AG10803 (cell line): ENCODE measurements at regions not wholly inside any gene's neighbourhood (a gene's known extent, or its start where the extent isn't known, plus 50 kb on each side); places are given as distances from the start of the nearest gene placed in this dataset.

ENCODE experiments used
- DNase-seq: peaks from one replicate; pipeline ENCODE4 v3.0.0; 2010; ENCODE audit warnings: low read depth
- H3K4me3 ChIP-seq: 2 replicates; pipeline ENCODE4 v1.5.1; 2011; ENCODE audit warnings: mild to moderate bottlenecking, low read length, control low read depth
- CTCF ChIP-seq: conservative IDR thresholded peaks from 2 replicates; pipeline ENCODE4 v1.5.1; 2011; ENCODE audit warnings: mild to moderate bottlenecking, low read length, control low read depth, inconsistent platforms

GRCh38 chr4:60575336-60575735 is 624.8 kb upstream of the ADGRL3 start:
- no peak overlapping the region for H3K4me3 ChIP-seq
- DNase-seq = no peak
- TF ChIP-seq CTCF = no peak

DNA sequence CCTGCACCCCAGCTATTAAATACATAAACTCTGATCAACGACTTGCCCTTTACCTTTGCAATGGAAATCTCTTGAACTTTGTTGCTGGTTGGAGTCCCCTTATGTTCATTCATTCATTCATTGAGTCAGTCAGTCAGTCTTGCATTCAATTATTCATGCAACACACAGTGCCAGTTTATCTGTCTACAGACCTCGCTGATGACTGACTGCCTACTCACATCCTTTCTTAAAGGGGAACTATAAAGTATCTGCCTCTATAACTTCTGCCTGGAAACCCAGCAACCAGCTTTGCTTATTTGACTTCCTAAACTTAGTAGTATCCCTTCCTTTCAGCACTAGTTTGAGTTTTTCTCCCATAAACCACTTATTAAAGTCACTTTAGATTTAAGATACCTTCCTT is 620.8 kb upstream of the ADGRL3 start:
- no peak for DNase-seq
- no peak overlapping the region for H3K4me3 ChIP-seq
- TF ChIP-seq CTCF = no peak

- H3K4me3 ChIP-seq = no peak overlapping the region
- no peak for DNase-seq
- TF ChIP-seq CTCF = no peak
Observed at GRCh38 chr4:60581919-60582536, 618.1 kb upstream of the ADGRL3 start.

DNA sequence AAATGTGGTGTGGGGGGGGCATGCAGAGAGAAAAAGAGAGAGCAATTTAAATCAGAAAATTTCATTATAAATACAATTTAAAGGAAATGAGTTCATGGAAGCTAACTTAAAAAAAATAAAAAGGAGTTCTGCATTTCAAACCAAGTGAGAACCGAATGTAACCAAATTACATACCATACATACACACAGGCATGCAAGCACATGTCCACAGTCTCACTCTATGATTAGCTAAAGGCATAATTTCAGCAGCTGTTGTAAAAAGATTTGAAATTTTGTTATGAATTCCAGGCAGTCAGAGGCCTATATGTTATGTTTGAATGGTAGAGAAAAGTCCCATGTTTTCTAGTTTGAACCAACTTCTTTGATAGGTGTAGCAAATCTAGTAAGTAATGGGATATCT is 611.6 kb upstream of the ADGRL3 start:
- no peak overlapping the region for H3K4me3 ChIP-seq
- no peak for TF ChIP-seq CTCF

DNA sequence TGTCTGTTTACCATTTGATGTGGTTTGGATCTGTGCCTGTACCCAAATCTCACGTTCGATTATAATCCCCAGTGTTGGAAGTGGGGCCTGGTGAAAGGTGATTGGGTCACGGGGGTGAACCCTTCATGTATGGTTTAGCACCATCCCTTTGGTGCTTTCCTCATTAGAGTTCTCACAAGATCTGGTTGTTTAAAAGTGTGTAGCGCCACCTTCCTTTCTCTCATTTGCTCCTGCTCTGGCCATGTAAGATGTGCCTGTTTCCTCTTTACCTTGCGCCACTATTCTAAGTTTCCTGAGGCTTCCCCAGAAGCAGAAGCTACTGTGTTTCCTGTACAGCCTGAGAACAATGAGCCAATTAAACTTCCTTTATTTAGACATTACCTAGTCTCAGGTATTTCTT is 610.7 kb upstream of the ADGRL3 start:
- DNase-seq = no peak
- TF ChIP-seq CTCF = no peak
- H3K4me3 ChIP-seq = no peak overlapping the region

More for the DNA sequence above, 611.6 kb upstream of the ADGRL3 start:
- no peak for DNase-seq

DNA sequence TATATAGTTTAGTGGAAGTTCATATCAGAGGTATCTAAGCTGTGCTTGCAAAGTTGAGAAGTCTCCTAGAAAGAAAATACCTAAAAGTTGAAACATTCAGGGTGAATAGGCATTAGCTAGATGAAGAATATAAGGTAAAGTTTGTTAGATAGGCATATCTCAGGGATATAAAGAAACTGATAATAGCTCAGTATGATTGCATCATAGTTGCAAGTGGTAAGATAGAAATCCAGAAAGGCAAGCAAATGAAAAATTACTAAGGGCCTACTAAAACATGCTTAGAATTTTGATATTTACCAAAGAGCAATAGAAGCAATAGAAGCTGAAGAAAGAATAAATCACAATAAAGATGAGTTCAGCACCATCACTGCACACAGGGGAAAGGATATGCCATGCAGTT is 610.0 kb upstream of the ADGRL3 start:
- no peak for TF ChIP-seq CTCF
- no peak overlapping the region for H3K4me3 ChIP-seq
- no peak for DNase-seq

DNA sequence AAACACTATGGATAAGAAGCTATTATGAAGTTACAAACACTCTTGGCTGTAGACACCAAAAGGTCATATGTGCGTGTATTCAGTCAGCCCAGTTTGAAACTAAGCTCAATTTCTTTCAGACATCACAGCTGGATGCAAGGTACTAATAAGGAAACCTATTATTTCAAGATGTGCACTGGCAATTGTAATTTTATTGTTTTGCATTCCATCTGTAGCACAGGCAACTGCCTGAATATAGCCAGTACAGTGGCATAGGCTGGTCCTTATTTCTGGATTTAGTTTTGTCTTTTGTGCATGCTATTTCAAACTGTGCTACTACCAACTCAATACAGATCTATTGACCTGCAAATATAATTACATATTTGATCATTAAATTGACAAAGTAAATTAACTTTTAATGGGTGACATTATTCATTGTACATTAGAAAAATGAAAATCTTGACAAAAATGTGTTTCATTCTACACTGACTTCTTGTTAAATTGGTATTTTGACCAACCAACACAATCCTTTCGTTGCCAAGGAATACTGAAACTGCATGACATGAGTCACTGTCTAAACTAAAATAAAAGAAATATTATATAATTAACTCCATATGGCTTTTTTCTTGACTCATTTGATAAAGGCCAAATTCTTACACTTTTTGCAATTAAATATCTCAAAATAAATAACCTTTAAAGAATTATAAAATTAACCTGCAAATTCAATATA is 594.3 kb upstream of the ADGRL3 start:
- DNase-seq = peak; percentile 57

More for the DNA sequence above, 594.3 kb upstream of the ADGRL3 start:
- no peak for TF ChIP-seq CTCF
- no peak overlapping the region for H3K4me3 ChIP-seq
